ENCODE measurements at regions not wholly inside any gene's neighbourhood (a gene's known extent, or its start where the extent isn't known, plus 50 kb on each side); places are given as distances from the start of the nearest gene placed in this dataset.

GRCh38 chr4:64479338-64479737 is 70.1 kb upstream of the TECRL start:
- TF ChIP-seq CTCF (IDR thresholded peaks at IDR 0.05): no peak
- no peak for TF ChIP-seq POLR2A (IDR thresholded peaks at IDR 0.05)

Measured in uterus (tissue), 2 donors.